Right ventricle myocardium inferior (tissue), 1 donor: ENCODE measurements at regions not wholly inside any gene's neighbourhood (a gene's known extent, or its start where the extent isn't known, plus 50 kb on each side); places are given as distances from the start of the nearest gene placed in this dataset.

Experiments
- ATAC-seq: fragments of 200-7000 bp; cut with Tn5 transposase; one replicate; pipeline ENCODE4 v1.9.1; 2020; ENCODE audit warnings: mild to moderate bottlenecking, moderate library complexity
- DNase-seq: peaks from one replicate; pipeline ENCODE4 v3.0.0; 2021; ENCODE audit errors: missing footprints
- intact Hi-C: fragments of 100-400 bp; cut with DNase I; formaldehyde crosslinking; loops from one replicate; pipeline ENCODE4 v1.11.0; 2022
- donor health status: DM: no; HTN: yes; CAD: no; lungs with severe emphysema.

DNA sequence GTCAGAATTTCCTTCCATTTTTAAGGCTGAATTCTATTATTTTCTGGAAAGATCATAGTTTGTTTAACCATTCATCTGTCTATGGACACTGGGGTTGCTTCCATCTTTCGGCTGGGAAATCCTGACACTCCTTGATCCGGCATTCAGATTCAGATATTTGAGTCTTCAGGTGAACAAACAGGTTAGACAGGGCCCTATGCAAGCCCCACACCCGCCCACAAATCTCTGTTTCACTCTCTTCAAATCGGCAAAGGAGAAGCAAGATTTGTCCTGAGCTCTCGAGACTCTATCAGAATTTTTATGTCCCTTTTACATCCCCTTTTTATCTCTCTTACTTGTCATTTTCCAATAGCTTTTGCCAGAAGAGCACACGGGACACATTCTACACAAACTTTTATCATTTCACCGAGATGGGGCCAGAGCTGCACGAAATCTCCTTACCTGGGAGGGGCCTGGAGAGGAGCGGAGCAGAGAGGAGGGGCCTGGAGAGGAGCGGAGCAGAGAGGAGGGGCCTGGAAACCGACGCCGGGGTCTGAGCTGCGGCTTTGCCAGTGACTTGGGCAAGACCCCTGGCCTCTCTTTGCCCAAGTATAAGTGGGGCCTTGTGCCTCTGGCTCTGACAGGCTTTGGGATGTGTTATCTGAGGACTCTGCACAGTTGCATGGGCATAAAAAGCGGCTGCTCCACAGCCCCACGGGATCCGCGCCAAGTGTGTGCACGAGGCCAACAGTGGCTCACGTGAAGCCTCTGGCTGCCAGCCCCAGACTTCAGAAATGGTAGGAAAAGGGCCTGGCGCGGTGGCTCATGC lies 54.3 kb upstream of the RBFOX3 start:
- ATAC-seq (peak; percentile 82), DNase-seq (peak; percentile 86)
- intact Hi-C loops, result no loop called here

DNA sequence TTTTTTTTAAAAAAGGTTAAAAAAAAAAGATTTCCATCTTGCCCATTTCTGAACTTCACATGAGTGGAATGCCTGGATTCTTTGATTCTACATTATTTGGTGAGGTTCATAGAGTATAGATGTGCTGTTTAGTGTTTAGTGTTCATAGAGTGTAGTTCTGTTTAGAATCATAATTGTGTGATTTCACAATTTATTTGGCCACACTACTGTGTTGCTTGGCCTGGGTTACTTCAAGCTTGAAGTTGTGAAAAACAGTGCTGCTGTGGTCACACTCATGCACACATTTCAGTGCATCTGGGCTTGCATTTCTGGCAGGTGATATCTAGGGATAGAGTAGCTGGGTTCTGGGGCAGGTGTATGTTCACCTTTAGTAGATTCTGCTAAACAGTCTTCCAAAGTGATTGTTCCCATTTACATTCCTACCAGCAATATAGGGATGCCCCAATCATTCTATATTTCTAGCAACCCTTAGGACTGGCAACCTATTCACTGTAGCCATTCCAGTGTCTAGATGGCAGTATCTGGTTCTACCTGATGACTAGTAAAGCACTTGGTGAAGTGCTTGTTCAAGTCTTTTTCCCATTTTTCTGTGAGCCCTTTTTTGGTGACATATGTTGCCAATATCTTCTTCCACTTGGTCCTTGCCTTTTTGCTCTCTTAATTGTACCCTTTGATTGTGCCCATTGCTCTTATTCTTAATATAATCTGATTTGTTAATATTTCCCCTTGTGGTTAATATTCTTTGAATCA lies 50.6 kb upstream of the RBFOX3 start:
- intact Hi-C loops, result no loop called here

More for the DNA sequence above, 50.6 kb upstream of the RBFOX3 start:
- DNase-seq (no peak), ATAC-seq (no peak)
